SK-N-SH treated with all-trans-retinoic acid at 6 μM for 48 hours (cell line): ENCODE measurements at regions not wholly inside any gene's neighbourhood (a gene's known extent, or its start where the extent isn't known, plus 50 kb on each side); places are given as distances from the start of the nearest gene placed in this dataset.

ENCODE experiments used
- BACH2 ChIP-seq: fragments of 250-450 bp; sonication (Bioruptor Pico); IDR thresholded peaks from 2 replicates; pipeline ENCODE4 v1.9.0; 2021; ENCODE audit warnings: mild to moderate bottlenecking, borderline replicate concordance
- ISL1 ChIP-seq: fragments of 250-450 bp; sonication (Bioruptor Pico); IDR thresholded peaks from 2 replicates; pipeline ENCODE4 v2.1.2; 2022; ENCODE audit warnings: mild to moderate bottlenecking, moderate library complexity
- PPARA ChIP-seq: fragments of 250-450 bp; sonication (Bioruptor Pico); IDR thresholded peaks from 2 replicates; pipeline ENCODE4 v1.5.0; 2020; ENCODE audit warnings: mild to moderate bottlenecking, borderline replicate concordance
- RARB ChIP-seq: fragments of 250-450 bp; sonication (Bioruptor Pico); IDR thresholded peaks from 2 replicates; pipeline ENCODE4 v1.8.0; 2021; ENCODE audit warnings: mild to moderate bottlenecking, moderate library complexity
- SNAI2 ChIP-seq: fragments of 250-450 bp; sonication (Bioruptor Pico); IDR thresholded peaks from 2 replicates; pipeline ENCODE4 v1.5.0; 2020; ENCODE audit warnings: mild to moderate bottlenecking, moderate library complexity
- ZC3H10 ChIP-seq: fragments of 250-450 bp; sonication (Bioruptor Pico); IDR thresholded peaks from 2 replicates; pipeline ENCODE4 v1.5.1; 2021; ENCODE audit warnings: mild to moderate bottlenecking, moderate library complexity
- ZFP3 ChIP-seq: fragments of 250-450 bp; sonication (Bioruptor Pico); IDR thresholded peaks from 2 replicates; pipeline ENCODE4 v1.5.0; 2020; ENCODE audit warnings: mild to moderate bottlenecking, moderate library complexity

GRCh38 chr15:35876762-35877161 lies 330.8 kb upstream of the DPH6 start:
- TF ChIP-seq ZFP3 (CRISPR knock-in tag) (no peak), ISL1 (no peak), BACH2 (CRISPR knock-in tag) (no peak), SNAI2 (CRISPR knock-in tag) (no peak), ZC3H10 (CRISPR knock-in tag) (no peak), PPARA (no peak), RARB (CRISPR knock-in tag) (no peak)
